Nephron progenitor cell (in vitro differentiated cells): ENCODE measurements at regions not wholly inside any gene's neighbourhood (a gene's known extent, or its start where the extent isn't known, plus 50 kb on each side); places are given as distances from the start of the nearest gene placed in this dataset.
"Not testable (repeated sequence)": the region's sequence is repeated elsewhere in the genome, so short reads cannot be mapped to it uniquely, and the experiment has no call there.

ENCODE experiments used
- DNase-seq: peaks from one replicate; pipeline ENCODE4 v3.0.0; 2021
- H3K27ac Mint-ChIP-seq: 2 replicates; pipeline ENCODE4 v1.8.0; 2021; ENCODE audit warnings: mild to moderate bottlenecking, moderate library complexity, mixed read lengths
- H3K27me3 Mint-ChIP-seq: 2 replicates; pipeline ENCODE4 v1.8.0; 2021; ENCODE audit warnings: mild to moderate bottlenecking, low read depth, mixed read lengths; ENCODE audit not compliant: poor library complexity
- H3K36me3 Mint-ChIP-seq: 2 replicates; pipeline ENCODE4 v1.8.0; 2021; ENCODE audit warnings: low read depth, mixed read lengths
- H3K4me1 Mint-ChIP-seq: 2 replicates; pipeline ENCODE4 v1.8.0; 2021; ENCODE audit warnings: mixed read lengths
- H3K4me3 Mint-ChIP-seq: 2 replicates; pipeline ENCODE4 v1.8.0; 2021; ENCODE audit warnings: mild to moderate bottlenecking, moderate library complexity, mixed read lengths
- H3K9me3 Mint-ChIP-seq: 2 replicates; pipeline ENCODE4 v1.8.0; 2021; ENCODE audit warnings: mild to moderate bottlenecking, moderate library complexity, mixed read lengths
- CTCF ChIP-seq: fragments of 200-600 bp; sonication (generic); IDR thresholded peaks from 2 replicates; pipeline ENCODE4 v1.5.0; 2021; ENCODE audit warnings: antibody characterized with exemption

- no peak for TF ChIP-seq CTCF
- H3K4me3 Mint-ChIP-seq: no peak overlapping the region
- DNase-seq: no peak
- H3K36me3 Mint-ChIP-seq: no peaks in the 10 kb centered on the region
- H3K27ac Mint-ChIP-seq: no peak overlapping the region
- H3K27me3 Mint-ChIP-seq: no peaks in the 10 kb centered on the region
- no peaks in the 10 kb centered on the region for H3K9me3 Mint-ChIP-seq
- H3K4me1 Mint-ChIP-seq: no peaks in the 10 kb centered on the region
Measured at GRCh38 chr7:53358269-53358668, 322.8 kb downstream of the POM121L12 start.

GRCh38 chr7:53383131-53383530 lies 347.7 kb downstream of the POM121L12 start:
- DNase-seq: no peak
- Mint-ChIP-seq H3K27me3 (peaks cover 11% of the 10 kb centered on the region), H3K4me3 (no peak overlapping the region), H3K36me3 (no peaks in the 10 kb centered on the region), H3K9me3 (no peaks in the 10 kb centered on the region), H3K4me1 (no peaks in the 10 kb centered on the region), H3K27ac (no peak overlapping the region)
- no peak for TF ChIP-seq CTCF

- DNase-seq, H3K9me3 Mint-ChIP-seq, H3K4me3 Mint-ChIP-seq, H3K27ac Mint-ChIP-seq, H3K36me3 Mint-ChIP-seq, H3K4me1 Mint-ChIP-seq: not testable (repeated sequence)
- H3K27me3 Mint-ChIP-seq: peaks cover 14% of the 10 kb centered on the region
Measured at GRCh38 chr7:53385239-53385638, 349.8 kb downstream of the POM121L12 start.

- Mint-ChIP-seq H3K4me1 (no peaks in the 10 kb centered on the region), H3K9me3 (no peaks in the 10 kb centered on the region), H3K4me3 (no peak overlapping the region), H3K27me3 (peaks cover 10% of the 10 kb centered on the region), H3K36me3 (no peaks in the 10 kb centered on the region), H3K27ac (no peak overlapping the region)
- TF ChIP-seq CTCF: no peak
- no peak for DNase-seq
Measured at GRCh38 chr7:53387515-53387914, 352.1 kb downstream of the POM121L12 start.

- H3K27ac Mint-ChIP-seq: no peak overlapping the region
- no peaks in the 10 kb centered on the region for H3K9me3 Mint-ChIP-seq
- no peaks in the 10 kb centered on the region for H3K36me3 Mint-ChIP-seq
- H3K4me3 Mint-ChIP-seq: no peak overlapping the region
- no peak for DNase-seq
- no peak for TF ChIP-seq CTCF
- no peaks in the 10 kb centered on the region for H3K4me1 Mint-ChIP-seq
- no peaks in the 10 kb centered on the region for H3K27me3 Mint-ChIP-seq
Measured at GRCh38 chr7:53397911-53398310, 362.5 kb downstream of the POM121L12 start.

- Mint-ChIP-seq H3K27ac (no peak overlapping the region), H3K27me3 (no peaks in the 10 kb centered on the region), H3K4me3 (no peak overlapping the region), H3K4me1 (no peaks in the 10 kb centered on the region), H3K9me3 (no peaks in the 10 kb centered on the region), H3K36me3 (no peaks in the 10 kb centered on the region)
- no peak for DNase-seq
- no peak for TF ChIP-seq CTCF
Measured at GRCh38 chr7:53398566-53398965, 363.1 kb downstream of the POM121L12 start.
